Liver (tissue), 7 donors: ENCODE measurements at regions not wholly inside any gene's neighbourhood (a gene's known extent, or its start where the extent isn't known, plus 50 kb on each side); places are given as distances from the start of the nearest gene placed in this dataset.

Experiments
- DNase-seq: peaks from one replicate; pipeline ENCODE4 v3.0.0-alpha.2; 2017; ENCODE audit warnings: low spot score
- H3K27ac ChIP-seq, 2 donors: one replicate each; pipeline ENCODE4 v1.7.0; 2013; ENCODE audit warnings: inconsistent platforms in 2 of 2, low read length in 2 of 2, control low read depth in 1 of 2, low read depth in 1 of 2, mild to moderate bottlenecking in 1 of 2
- H3K27me3 ChIP-seq, 4 donors: one replicate each; pipeline versions ENCODE4 v1.6.1 to v1.7.0; 2013; ENCODE audit warnings: low read length in 3 of 4, inconsistent platforms in 1 of 4, mild to moderate bottlenecking in 1 of 4, moderate library complexity in 1 of 4; ENCODE audit not compliant: control insufficient read depth in 4 of 4, insufficient read depth in 4 of 4
- H3K36me3 ChIP-seq, 4 donors: one replicate each; pipeline versions ENCODE4 v1.6.1 to v1.7.0; 2013; ENCODE audit warnings: low read length in 3 of 4, mild to moderate bottlenecking in 3 of 4, low read depth in 1 of 4, moderate library complexity in 1 of 4; ENCODE audit not compliant: control insufficient read depth in 4 of 4, insufficient read depth in 3 of 4
- H3K4me1 ChIP-seq, 4 donors: one replicate each; pipeline versions ENCODE4 v1.6.1 to v1.7.0; 2013; ENCODE audit warnings: low read length in 3 of 4, mild to moderate bottlenecking in 3 of 4, moderate library complexity in 1 of 4; ENCODE audit not compliant: control insufficient read depth in 4 of 4, insufficient read depth in 4 of 4
- H3K4me3 ChIP-seq, 3 donors: one replicate each; pipeline versions ENCODE4 v1.6.1 to v1.7.0; 2013; ENCODE audit warnings: low read length in 3 of 3, control low read depth in 1 of 3, low read depth in 1 of 3, mild to moderate bottlenecking in 1 of 3
- H3K9ac ChIP-seq, 2 donors: one replicate each; pipeline ENCODE4 v1.7.0; 2013; ENCODE audit warnings: low read length in 2 of 2, mild to moderate bottlenecking in 2 of 2, moderate library complexity in 2 of 2, control low read depth in 1 of 2, low read depth in 1 of 2
- H3K9me3 ChIP-seq, 4 donors: one replicate each; pipeline versions ENCODE4 v1.6.1 to v1.7.0; 2013; ENCODE audit warnings: low read length in 3 of 4; ENCODE audit not compliant: control insufficient read depth in 4 of 4
- ATF3 ChIP-seq: IDR thresholded peaks from 2 replicates; pipeline ENCODE4 v1.6.1; 2016; ENCODE audit warnings: antibody characterized with exemption
- EGR1 ChIP-seq, 2 donors: IDR thresholded peaks; 2 replicates each; pipeline ENCODE4 v1.6.1; 2016 to 2018; ENCODE audit warnings: antibody characterized with exemption in 2 of 2, low read depth in 2 of 2
- FOXA1 ChIP-seq: IDR thresholded peaks from 2 replicates; pipeline ENCODE4 v1.6.1; 2016; ENCODE audit warnings: antibody characterized with exemption
- FOXA2 ChIP-seq: IDR thresholded peaks from 2 replicates; pipeline ENCODE4 v1.6.1; 2016; ENCODE audit warnings: antibody characterized with exemption
- GABPA ChIP-seq, 2 donors: IDR thresholded peaks in 1 of 2; conservative IDR thresholded peaks in 1 of 2; 2 replicates each; pipeline ENCODE4 v1.6.1; 2016; ENCODE audit warnings: antibody characterized with exemption in 2 of 2, mild to moderate bottlenecking in 1 of 2, moderate library complexity in 1 of 2
- HNF4A ChIP-seq, 2 donors: conservative IDR thresholded peaks; 2 replicates each; pipeline ENCODE4 v1.6.1; 2016; ENCODE audit warnings: antibody characterized with exemption in 2 of 2, mild to moderate bottlenecking in 2 of 2
- HNF4G ChIP-seq: IDR thresholded peaks from 2 replicates; pipeline ENCODE4 v1.6.1; 2016; ENCODE audit warnings: antibody characterized with exemption
- JUND ChIP-seq, 2 donors: IDR thresholded peaks; 2 replicates each; pipeline ENCODE4 v1.6.1; 2016; ENCODE audit warnings: antibody characterized with exemption in 2 of 2
- RXRA ChIP-seq, 2 donors: IDR thresholded peaks; 2 replicates each; pipeline ENCODE4 v1.6.1; 2017 to 2018; ENCODE audit warnings: antibody characterized with exemption in 2 of 2, mild to moderate bottlenecking in 1 of 2
- SP1 ChIP-seq: IDR thresholded peaks from 2 replicates; pipeline ENCODE4 v1.6.1; 2018; ENCODE audit warnings: antibody characterized with exemption, mild to moderate bottlenecking
- TAF1 ChIP-seq: conservative IDR thresholded peaks from 2 replicates; pipeline ENCODE4 v1.6.1; 2016; ENCODE audit warnings: antibody characterized with exemption, mild to moderate bottlenecking
- WGBS: extraction: QIAGEN DNeasy Blood & Tissue Kit; methylation state at CpG from one replicate; pipeline ENCODE4 v1.1.7; 2013; 5-methylcytosine and 5-hydroxymethylcytosine counted together
- TF ChIP-seq, protein P1 (sequence below): IDR thresholded peaks from 2 replicates; pipeline ENCODE4 v1.6.1; 2016; ENCODE audit warnings: antibody characterized with exemption
- donor health status: healthy.
- donor health status: healthy.
- donor health status: healthy.
- donor health status: healthy.

GRCh38 chr3:150149651-150150051 lies 179.0 kb upstream of the PFN2 start:
- no peak overlapping the region for H3K9ac ChIP-seq
- no peaks in the 10 kb centered on the region for H3K4me1 ChIP-seq
- H3K27me3 ChIP-seq = peaks cover 0 to 2% (median 0%) of the 10 kb centered on the region in 4 donors
- WGBS = 1% methylated on average over 1 of the region's 1 CpG
- H3K36me3 ChIP-seq = no peaks in the 10 kb centered on the region
- H3K9me3 ChIP-seq = peaks cover 0 to 3% (median 0%) of the 10 kb centered on the region in 4 donors
- no peak for TF ChIP-seq HNF4A (conservative IDR thresholded peaks at IDR 0.05)
- no peak for TF ChIP-seq FOXA2
- TF ChIP-seq TAF1 = no peak
- TF ChIP-seq RXRA (IDR thresholded peaks at IDR 0.05) = no peak
- TF ChIP-seq HNF4G = no peak
- no peak overlapping the region for H3K4me3 ChIP-seq
- H3K27ac ChIP-seq = no peak overlapping the region
- DNase-seq = no peak

DNA sequence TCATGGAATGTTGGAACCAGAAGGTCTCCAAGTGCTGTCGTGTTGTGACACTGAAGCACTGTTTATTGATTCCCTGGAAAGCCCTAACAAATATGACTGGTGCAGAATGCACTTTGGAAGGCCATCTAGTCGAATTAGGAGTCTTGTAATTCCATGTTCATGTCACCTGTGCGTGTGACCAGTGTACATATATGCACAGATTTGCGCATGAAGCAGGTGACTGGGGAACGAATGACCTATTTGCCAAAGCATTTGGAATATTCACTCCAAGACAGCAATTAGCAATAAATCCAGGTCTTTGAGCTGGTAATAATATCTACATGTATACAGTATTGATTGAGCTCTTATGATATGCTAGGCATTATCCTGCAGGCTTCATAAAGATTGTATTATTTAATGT lies 177.5 kb upstream of the PFN2 start:
- Histone ChIP-seq H3K27me3 (peaks cover 0 to 2% (median 0%) of the 10 kb centered on the region in 4 donors), H3K4me3 (no peak overlapping the region), H3K9ac (no peak overlapping the region), H3K4me1 (no peaks in the 10 kb centered on the region), H3K36me3 (no peaks in the 10 kb centered on the region), H3K27ac (no peak overlapping the region), H3K9me3 (peaks cover 0 to 3% (median 0%) of the 10 kb centered on the region in 4 donors)
- 54% methylated on average over 5 of the region's 5 CpGs for WGBS
- no peak for DNase-seq
- TF ChIP-seq ATF3 = no peak

GRCh38 chr3:150147776-150148175 lies 177.1 kb upstream of the PFN2 start:
- TF ChIP-seq HNF4A (conservative IDR thresholded peaks at IDR 0.05) (no peak), SP1 (no peak), TAF1 (no peak), EGR1 (IDR thresholded peaks at IDR 0.05; ENCODE audit: low read depth in 2 of 2) (no peak), JUND (IDR thresholded peaks at IDR 0.05) (no peak), FOXA1 (no peak), RXRA (IDR thresholded peaks at IDR 0.05) (no peak), GABPA (IDR thresholded peaks at IDR 0.05 in 1 of 2, conservative IDR thresholded peaks at IDR 0.05 in 1 of 2) (no peak), ATF3 (no peak)
- TF ChIP-seq, protein P1, sequence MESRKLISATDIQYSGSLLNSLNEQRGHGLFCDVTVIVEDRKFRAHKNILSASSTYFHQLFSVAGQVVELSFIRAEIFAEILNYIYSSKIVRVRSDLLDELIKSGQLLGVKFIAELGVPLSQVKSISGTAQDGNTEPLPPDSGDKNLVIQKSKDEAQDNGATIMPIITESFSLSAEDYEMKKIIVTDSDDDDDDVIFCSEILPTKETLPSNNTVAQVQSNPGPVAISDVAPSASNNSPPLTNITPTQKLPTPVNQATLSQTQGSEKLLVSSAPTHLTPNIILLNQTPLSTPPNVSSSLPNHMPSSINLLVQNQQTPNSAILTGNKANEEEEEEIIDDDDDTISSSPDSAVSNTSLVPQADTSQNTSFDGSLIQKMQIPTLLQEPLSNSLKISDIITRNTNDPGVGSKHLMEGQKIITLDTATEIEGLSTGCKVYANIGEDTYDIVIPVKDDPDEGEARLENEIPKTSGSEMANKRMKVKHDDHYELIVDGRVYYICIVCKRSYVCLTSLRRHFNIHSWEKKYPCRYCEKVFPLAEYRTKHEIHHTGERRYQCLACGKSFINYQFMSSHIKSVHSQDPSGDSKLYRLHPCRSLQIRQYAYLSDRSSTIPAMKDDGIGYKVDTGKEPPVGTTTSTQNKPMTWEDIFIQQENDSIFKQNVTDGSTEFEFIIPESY = no peak
- H3K9ac ChIP-seq = no peak overlapping the region
- H3K9me3 ChIP-seq = peaks cover 0 to 3% (median 0%) of the 10 kb centered on the region in 4 donors
- no peaks in the 10 kb centered on the region for H3K36me3 ChIP-seq
- peaks cover 0 to 2% (median 0%) of the 10 kb centered on the region in 4 donors for H3K27me3 ChIP-seq
- H3K4me1 ChIP-seq = no peaks in the 10 kb centered on the region
- 68% methylated on average over 5 of the region's 5 CpGs for WGBS
- DNase-seq = no peak
- no peak overlapping the region for H3K27ac ChIP-seq
- H3K4me3 ChIP-seq = no peak overlapping the region
